ENCODE measurements at regions not wholly inside any gene's neighbourhood (a gene's known extent, or its start where the extent isn't known, plus 50 kb on each side); places are given as distances from the start of the nearest gene placed in this dataset.

DNA sequence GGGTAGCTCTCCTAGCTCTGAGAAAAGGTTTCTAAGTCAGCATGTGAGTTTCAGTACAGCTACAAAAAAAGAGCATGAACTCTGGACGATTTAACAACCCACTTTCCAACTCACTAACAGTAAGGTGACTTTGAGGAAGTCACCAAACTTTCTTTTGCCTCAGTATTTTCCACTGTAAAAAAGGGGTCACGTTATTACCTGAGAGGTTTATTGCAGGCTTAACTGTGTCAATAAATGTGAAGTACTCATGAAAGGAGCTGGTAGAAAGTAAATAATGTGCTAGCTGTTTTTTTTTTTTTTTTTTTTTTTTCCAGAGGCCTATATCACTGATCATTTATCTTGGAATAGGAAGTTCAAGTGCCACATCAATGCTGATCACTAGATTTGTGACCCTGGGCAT, 89.3 kb downstream of the PLSCR2 start:
- TF ChIP-seq, protein P1, sequence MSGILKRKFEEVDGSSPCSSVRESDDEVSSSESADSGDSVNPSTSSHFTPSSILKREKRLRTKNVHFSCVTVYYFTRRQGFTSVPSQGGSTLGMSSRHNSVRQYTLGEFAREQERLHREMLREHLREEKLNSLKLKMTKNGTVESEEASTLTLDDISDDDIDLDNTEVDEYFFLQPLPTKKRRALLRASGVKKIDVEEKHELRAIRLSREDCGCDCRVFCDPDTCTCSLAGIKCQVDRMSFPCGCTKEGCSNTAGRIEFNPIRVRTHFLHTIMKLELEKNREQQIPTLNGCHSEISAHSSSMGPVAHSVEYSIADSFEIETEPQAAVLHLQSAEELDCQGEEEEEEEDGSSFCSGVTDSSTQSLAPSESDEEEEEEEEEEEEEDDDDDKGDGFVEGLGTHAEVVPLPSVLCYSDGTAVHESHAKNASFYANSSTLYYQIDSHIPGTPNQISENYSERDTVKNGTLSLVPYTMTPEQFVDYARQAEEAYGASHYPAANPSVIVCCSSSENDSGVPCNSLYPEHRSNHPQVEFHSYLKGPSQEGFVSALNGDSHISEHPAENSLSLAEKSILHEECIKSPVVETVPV (CRISPR knock-in tag; IDR thresholded peaks at IDR 0.05): no peak
- TF ChIP-seq ZFP30 (CRISPR knock-in tag; IDR thresholded peaks at IDR 0.05) (no peak), ISL1 (CRISPR knock-in tag; IDR thresholded peaks at IDR 0.05) (no peak), ZFP3 (CRISPR knock-in tag; IDR thresholded peaks at IDR 0.05) (no peak)
- TF ChIP-seq, protein P2, sequence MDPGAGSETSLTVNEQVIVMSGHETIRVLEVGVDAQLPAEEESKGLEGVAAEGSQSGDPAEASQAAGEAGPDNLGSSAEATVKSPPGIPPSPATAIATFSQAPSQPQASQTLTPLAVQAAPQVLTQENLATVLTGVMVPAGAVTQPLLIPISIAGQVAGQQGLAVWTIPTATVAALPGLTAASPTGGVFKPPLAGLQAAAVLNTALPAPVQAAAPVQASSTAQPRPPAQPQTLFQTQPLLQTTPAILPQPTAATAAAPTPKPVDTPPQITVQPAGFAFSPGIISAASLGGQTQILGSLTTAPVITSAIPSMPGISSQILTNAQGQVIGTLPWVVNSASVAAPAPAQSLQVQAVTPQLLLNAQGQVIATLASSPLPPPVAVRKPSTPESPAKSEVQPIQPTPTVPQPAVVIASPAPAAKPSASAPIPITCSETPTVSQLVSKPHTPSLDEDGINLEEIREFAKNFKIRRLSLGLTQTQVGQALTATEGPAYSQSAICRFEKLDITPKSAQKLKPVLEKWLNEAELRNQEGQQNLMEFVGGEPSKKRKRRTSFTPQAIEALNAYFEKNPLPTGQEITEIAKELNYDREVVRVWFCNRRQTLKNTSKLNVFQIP (CRISPR knock-in tag; IDR thresholded peaks at IDR 0.05; ENCODE audit: borderline replicate concordance, low read depth): no peak
